Loucy (cell line): ENCODE measurements at regions not wholly inside any gene's neighbourhood (a gene's known extent, or its start where the extent isn't known, plus 50 kb on each side); places are given as distances from the start of the nearest gene placed in this dataset.

Experiments
- H2AFZ ChIP-seq: fragments of 200-600 bp; sonication (generic); 2 replicates; pipeline ENCODE4 v1.6.0; 2016; ENCODE audit warnings: antibody characterized with exemption, mild to moderate bottlenecking, low read length, moderate library complexity
- H3F3A ChIP-seq: fragments of 200-600 bp; 2 replicates; pipeline ENCODE4 v1.6.0; 2016; ENCODE audit warnings: antibody characterized with exemption, low read depth, mild to moderate bottlenecking
- H3K27me3 ChIP-seq: fragments of 200-600 bp; sonication (generic); 2 replicates; pipeline ENCODE4 v1.6.1; 2014; ENCODE audit warnings: low read length, mild to moderate bottlenecking; ENCODE audit not compliant: insufficient read depth, poor library complexity, severe bottlenecking
- H3K36me3 ChIP-seq: fragments of 200-600 bp; sonication (generic); 2 replicates; pipeline ENCODE4 v1.6.1; 2016; ENCODE audit warnings: low read length; ENCODE audit not compliant: insufficient read depth
- H3K4me1 ChIP-seq: fragments of 200-600 bp; sonication (generic); 2 replicates; pipeline ENCODE4 v1.5.1; 2014; ENCODE audit warnings: low read length, mild to moderate bottlenecking; ENCODE audit not compliant: insufficient read depth, poor library complexity, severe bottlenecking
- H3K4me2 ChIP-seq: fragments of 200-600 bp; sonication (generic); 2 replicates; pipeline ENCODE4 v1.6.0; 2014; ENCODE audit warnings: antibody characterized with exemption, low read length, low read depth, mild to moderate bottlenecking; ENCODE audit not compliant: poor library complexity, severe bottlenecking
- H3K4me3 ChIP-seq: fragments of 200-600 bp; sonication (generic); 2 replicates; pipeline ENCODE4 v1.5.1; 2014; ENCODE audit warnings: low read length, mild to moderate bottlenecking, mixed read lengths; ENCODE audit not compliant: poor library complexity, severe bottlenecking
- H3K79me2 ChIP-seq: fragments of 200-600 bp; sonication (generic); 2 replicates; pipeline ENCODE4 v1.6.1; 2014; ENCODE audit warnings: low read length; ENCODE audit not compliant: insufficient read depth
- H3K9ac ChIP-seq: fragments of 200-600 bp; sonication (generic); 2 replicates; pipeline ENCODE4 v1.6.0; 2014; ENCODE audit warnings: mild to moderate bottlenecking, low read depth, low read length, moderate library complexity; ENCODE audit not compliant: poor library complexity, severe bottlenecking
- H3K9me2 ChIP-seq: fragments of 200-600 bp; sonication (generic); replicated peaks from 2 replicates; pipeline ENCODE4 v1.6.1; 2016; ENCODE audit warnings: low read depth, low read length, mixed read lengths
- H3K9me3 ChIP-seq: fragments of 200-600 bp; sonication (generic); 2 replicates; pipeline ENCODE4 v1.6.1; 2014; ENCODE audit warnings: mild to moderate bottlenecking, antibody characterized with exemption, low read length, low read depth; ENCODE audit not compliant: insufficient read depth
- H4K20me1 ChIP-seq: fragments of 200-600 bp; sonication (generic); 2 replicates; pipeline ENCODE4 v1.6.0; 2014; ENCODE audit warnings: antibody characterized with exemption, low read length, mild to moderate bottlenecking; ENCODE audit not compliant: insufficient read depth, poor library complexity, severe bottlenecking
- EZH2phosphoT487 ChIP-seq: fragments of 200-600 bp; IDR thresholded peaks from 2 replicates; pipeline ENCODE4 v1.6.1; 2018; ENCODE audit warnings: antibody characterized with exemption, mild to moderate bottlenecking, moderate library complexity, borderline replicate concordance
- TF ChIP-seq, protein P1 (sequence below): fragments of 200-600 bp; sonication (generic); conservative IDR thresholded peaks from 2 replicates; pipeline ENCODE4 v1.5.1; 2014; ENCODE audit warnings: mild to moderate bottlenecking, antibody characterized with exemption, low read length

DNA sequence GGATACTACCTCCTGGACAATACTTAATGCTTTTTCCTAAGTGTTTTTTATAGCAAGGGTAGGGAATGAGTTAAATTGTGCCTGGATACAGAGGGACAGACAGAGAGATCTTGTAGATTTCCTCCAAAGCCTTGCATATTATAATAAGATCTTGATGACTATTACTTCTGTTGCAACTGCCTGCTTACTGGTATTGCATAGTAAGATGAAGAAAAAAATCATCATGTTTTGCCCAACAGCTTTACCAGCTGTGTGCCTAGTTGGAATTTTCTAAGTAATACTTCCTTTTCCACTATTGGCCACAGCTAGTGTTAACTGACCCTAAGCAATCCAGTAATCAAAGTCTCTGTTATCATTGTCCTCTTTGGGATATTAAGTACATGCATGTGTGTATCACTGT lies 139.0 kb downstream of the DCK start:
- H3K36me3 ChIP-seq, result no peaks in the 10 kb centered on the region
- no peaks in the 10 kb centered on the region for H3K9me3 ChIP-seq
- H3K4me2 ChIP-seq, result no peak overlapping the region
- H3K79me2 ChIP-seq, result no peaks in the 10 kb centered on the region
- no peaks in the 10 kb centered on the region for H3F3A ChIP-seq
- TF ChIP-seq EZH2phosphoT487, result no peak
- TF ChIP-seq, protein P1, sequence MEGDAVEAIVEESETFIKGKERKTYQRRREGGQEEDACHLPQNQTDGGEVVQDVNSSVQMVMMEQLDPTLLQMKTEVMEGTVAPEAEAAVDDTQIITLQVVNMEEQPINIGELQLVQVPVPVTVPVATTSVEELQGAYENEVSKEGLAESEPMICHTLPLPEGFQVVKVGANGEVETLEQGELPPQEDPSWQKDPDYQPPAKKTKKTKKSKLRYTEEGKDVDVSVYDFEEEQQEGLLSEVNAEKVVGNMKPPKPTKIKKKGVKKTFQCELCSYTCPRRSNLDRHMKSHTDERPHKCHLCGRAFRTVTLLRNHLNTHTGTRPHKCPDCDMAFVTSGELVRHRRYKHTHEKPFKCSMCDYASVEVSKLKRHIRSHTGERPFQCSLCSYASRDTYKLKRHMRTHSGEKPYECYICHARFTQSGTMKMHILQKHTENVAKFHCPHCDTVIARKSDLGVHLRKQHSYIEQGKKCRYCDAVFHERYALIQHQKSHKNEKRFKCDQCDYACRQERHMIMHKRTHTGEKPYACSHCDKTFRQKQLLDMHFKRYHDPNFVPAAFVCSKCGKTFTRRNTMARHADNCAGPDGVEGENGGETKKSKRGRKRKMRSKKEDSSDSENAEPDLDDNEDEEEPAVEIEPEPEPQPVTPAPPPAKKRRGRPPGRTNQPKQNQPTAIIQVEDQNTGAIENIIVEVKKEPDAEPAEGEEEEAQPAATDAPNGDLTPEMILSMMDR, result no peak
- H3K9ac ChIP-seq, result no peak overlapping the region
- no peaks in the 10 kb centered on the region for H4K20me1 ChIP-seq
- no peaks in the 10 kb centered on the region for H3K4me1 ChIP-seq
- no peak overlapping the region for H2AFZ ChIP-seq
- H3K9me2 ChIP-seq, result no peaks in the 10 kb centered on the region
- no peaks in the 10 kb centered on the region for H3K27me3 ChIP-seq
- no peak overlapping the region for H3K4me3 ChIP-seq

DNA sequence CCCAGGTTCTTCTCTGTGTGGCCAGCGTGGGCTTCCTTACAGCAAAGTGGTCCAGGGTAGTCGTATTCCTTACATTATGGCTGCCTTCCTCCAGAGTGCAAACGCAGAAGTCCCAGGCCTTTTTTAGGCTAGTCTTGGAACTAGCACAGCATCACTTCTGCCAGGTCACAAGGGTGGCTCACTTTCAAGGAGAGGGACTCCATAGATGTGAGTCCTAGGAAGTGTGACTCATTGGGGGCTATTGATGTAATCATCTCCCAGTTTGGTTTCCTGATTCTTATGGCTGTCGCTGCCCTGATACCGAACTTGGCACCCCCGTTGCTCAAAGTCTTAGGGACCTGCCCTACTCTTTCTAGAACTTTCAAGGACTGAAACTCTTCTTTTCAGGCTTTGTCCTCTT lies 140.0 kb downstream of the DCK start:
- Histone ChIP-seq H3K9ac (no peak overlapping the region), H2AFZ (no peak overlapping the region), H3K4me3 (no peak overlapping the region), H3K4me1 (no peaks in the 10 kb centered on the region), H3K27me3 (no peaks in the 10 kb centered on the region), H3K4me2 (no peak overlapping the region), H4K20me1 (no peaks in the 10 kb centered on the region), H3K36me3 (no peaks in the 10 kb centered on the region), H3K79me2 (no peaks in the 10 kb centered on the region), H3K9me2 (no peaks in the 10 kb centered on the region), H3F3A (no peaks in the 10 kb centered on the region), H3K9me3 (no peaks in the 10 kb centered on the region)
- TF ChIP-seq EZH2phosphoT487, result no peak
- TF ChIP-seq, protein P1, result no peak

DNA sequence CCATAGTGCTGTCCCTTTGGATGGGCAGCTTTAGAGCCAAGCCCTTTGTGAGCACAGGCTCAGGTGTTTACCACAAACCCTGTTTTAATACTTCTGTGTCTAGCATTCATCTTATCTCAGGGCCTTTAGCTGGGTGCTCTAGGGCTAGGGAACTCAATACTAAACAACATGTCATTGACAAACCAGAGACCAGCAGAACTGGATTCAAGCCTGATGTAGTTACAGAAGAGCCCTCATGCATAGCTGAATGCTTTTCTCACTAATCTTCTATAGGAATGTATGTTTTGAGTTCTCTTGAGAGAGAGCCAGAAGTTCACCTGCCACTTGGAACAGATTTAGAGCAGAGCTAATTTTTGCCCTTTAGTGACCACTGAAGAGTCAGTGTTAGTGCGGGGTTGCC lies 142.6 kb downstream of the DCK start:
- no peak overlapping the region for H3K4me3 ChIP-seq
- no peaks in the 10 kb centered on the region for H3K27me3 ChIP-seq
- no peaks in the 10 kb centered on the region for H3K79me2 ChIP-seq

DNA sequence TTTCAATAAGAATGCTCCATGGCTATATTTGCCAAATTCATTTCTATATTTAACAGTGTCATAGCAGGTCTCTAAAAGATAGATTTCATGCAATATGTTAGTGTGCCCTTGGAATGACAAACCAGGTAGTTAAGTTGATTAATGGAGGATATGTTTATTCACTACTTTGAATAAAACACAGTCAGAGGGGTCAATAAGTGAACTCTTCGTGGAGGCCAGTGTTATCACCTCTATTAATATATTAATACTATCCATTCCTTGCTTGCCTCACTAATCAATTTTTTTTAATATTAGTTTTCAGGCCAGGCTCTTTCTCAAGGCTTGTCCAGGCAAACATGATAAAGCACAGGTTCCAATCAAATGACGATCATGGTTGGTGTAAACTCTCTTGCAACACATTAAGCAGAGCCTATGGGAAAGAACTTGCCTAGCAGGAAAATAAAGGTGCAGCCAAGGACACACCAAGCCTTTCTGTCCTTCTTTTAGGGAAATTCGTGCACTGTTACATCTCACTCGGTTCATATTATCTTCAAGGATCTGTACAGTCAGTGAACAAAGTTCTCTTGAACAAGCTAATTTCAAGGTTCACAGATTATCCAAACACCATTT lies 144.7 kb downstream of the DCK start:
- Histone ChIP-seq H3K27me3 (no peaks in the 10 kb centered on the region), H3K9ac (no peak overlapping the region), H3K4me1 (no peaks in the 10 kb centered on the region), H3K79me2 (no peaks in the 10 kb centered on the region), H3K9me3 (no peaks in the 10 kb centered on the region), H2AFZ (no peak overlapping the region), H3K4me2 (no peak overlapping the region), H3K9me2 (no peaks in the 10 kb centered on the region), H3F3A (no peaks in the 10 kb centered on the region), H3K36me3 (no peaks in the 10 kb centered on the region), H4K20me1 (no peaks in the 10 kb centered on the region), H3K4me3 (no peak overlapping the region)
- no peak for TF ChIP-seq EZH2phosphoT487
- TF ChIP-seq, protein P1, result no peak

More for the DNA sequence above, 142.6 kb downstream of the DCK start:
- no peaks in the 10 kb centered on the region for H3F3A ChIP-seq
- H3K4me1 ChIP-seq, result no peaks in the 10 kb centered on the region
- no peak for TF ChIP-seq EZH2phosphoT487
- H2AFZ ChIP-seq, result no peak overlapping the region; the same call in 1 of the 2 replicates
- H3K9me2 ChIP-seq, result no peaks in the 10 kb centered on the region
- H3K36me3 ChIP-seq, result no peaks in the 10 kb centered on the region
- no peak overlapping the region for H3K9ac ChIP-seq
- H4K20me1 ChIP-seq, result no peaks in the 10 kb centered on the region
- no peak overlapping the region for H3K4me2 ChIP-seq
- H3K9me3 ChIP-seq, result no peaks in the 10 kb centered on the region
